ENCODE measurements at regions not wholly inside any gene's neighbourhood (a gene's known extent, or its start where the extent isn't known, plus 50 kb on each side); places are given as distances from the start of the nearest gene placed in this dataset.
A peak's percentile ranks its signal among the peaks of the same experiment; 100 is the strongest.

- intact Hi-C loops (cut with DNase I; ENCODE audit: low total_unique reads), result no loop called here
- TF ChIP-seq POLR2A (IDR thresholded peaks at IDR 0.05) (no peak), CTCF (IDR thresholded peaks at IDR 0.05) (no peak)
- no peaks in the 10 kb centered on the region for H3K9me3 ChIP-seq
- peaks cover 0 to 13% of the 10 kb centered on the region in 2 donors for H3K4me1 ChIP-seq
- no peaks in the 10 kb centered on the region for H3K27me3 ChIP-seq
- H3K4me3 ChIP-seq, result no peak overlapping the region
- H3K27ac ChIP-seq, result no peak overlapping the region
- no peak for DNase-seq
- no peaks in the 10 kb centered on the region for H3K36me3 ChIP-seq
Measured at GRCh38 chr20:62540504-62540903, 64.7 kb upstream of the GATA5 start.

DNA sequence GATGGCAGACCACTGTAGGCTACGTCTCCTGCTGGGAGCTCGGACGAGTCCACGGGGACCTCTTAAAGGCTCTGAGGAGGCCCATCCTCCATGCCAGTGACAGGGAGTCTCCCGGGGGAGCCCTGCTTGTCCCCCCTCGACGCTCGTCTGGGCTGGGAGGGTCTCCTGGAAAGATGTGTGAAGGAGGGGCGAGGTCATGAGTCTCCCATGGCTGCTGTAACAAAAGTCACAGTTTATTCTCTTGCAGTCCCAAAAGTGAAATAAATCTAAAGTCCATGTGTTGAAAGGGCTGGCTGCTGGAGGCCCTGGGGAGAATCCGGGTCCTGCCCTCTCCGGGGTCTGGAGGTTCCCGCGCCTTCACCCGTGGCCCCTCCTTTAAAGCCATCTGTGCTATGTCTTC is 67.1 kb upstream of the GATA5 start:
- no peak for DNase-seq
- TF ChIP-seq CTCF (IDR thresholded peaks at IDR 0.05), result no peak
- TF ChIP-seq POLR2A (IDR thresholded peaks at IDR 0.05), result no peak
- Histone ChIP-seq H3K9me3 (no peaks in the 10 kb centered on the region), H3K4me1 (peaks cover 0 to 13% of the 10 kb centered on the region in 2 donors), H3K27ac (no peak overlapping the region), H3K27me3 (no peaks in the 10 kb centered on the region), H3K4me3 (no peak overlapping the region), H3K36me3 (no peaks in the 10 kb centered on the region)
- intact Hi-C loops (cut with DNase I; ENCODE audit: low total_unique reads), result no loop called here

DNA sequence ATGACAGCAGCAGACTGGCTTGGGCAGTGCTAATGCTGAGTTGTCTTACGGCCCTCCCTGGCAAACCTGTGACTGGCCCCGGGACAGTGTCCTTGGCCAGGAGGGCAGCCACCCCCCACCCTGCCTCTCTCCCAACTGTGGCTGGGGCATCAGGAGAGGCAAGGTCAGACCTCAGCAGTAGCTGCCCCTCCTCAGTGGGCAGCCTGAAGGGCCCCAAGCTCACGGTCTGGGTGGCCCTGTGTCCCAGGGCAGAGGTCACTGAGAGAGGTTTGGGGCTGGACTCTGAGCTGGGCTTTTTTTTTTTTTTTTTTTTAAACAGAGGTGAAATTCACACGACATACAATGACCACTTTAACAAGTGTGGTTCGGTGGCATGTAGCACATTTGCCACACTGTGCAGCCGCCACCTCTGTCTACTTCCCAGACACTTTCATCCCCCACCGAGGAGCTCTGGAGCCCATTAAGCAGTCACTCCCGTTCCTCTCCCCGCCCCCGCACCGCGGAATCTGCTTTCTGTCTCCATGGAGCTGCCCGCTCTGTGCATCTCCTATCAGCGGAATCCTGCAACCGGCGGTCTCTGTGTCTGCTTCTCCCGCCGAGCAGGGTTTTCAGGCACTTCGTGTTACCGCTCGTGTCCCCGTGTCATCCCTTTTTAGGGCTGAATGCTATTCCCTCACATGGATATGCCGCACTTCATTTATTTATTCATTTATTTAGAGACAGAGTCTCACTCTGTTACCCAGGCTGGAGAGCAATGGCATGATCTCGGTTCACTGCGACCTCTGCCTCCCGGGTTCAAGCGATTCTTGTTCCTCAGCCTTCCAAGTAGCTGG is 67.9 kb upstream of the GATA5 start:
- no peak overlapping the region for H3K27ac ChIP-seq
- intact Hi-C loops (cut with DNase I; ENCODE audit: low total_unique reads), result no loop called here
- TF ChIP-seq CTCF (IDR thresholded peaks at IDR 0.05), result no peak
- no peak for TF ChIP-seq POLR2A (IDR thresholded peaks at IDR 0.05)
- no peaks in the 10 kb centered on the region for H3K9me3 ChIP-seq
- H3K4me1 ChIP-seq, result peaks cover 0 to 13% of the 10 kb centered on the region in 2 donors
- no peaks in the 10 kb centered on the region for H3K27me3 ChIP-seq
- no peaks in the 10 kb centered on the region for H3K36me3 ChIP-seq
- peak; percentile 33 to 38 for DNase-seq
- H3K4me3 ChIP-seq, result no peak overlapping the region

DNA sequence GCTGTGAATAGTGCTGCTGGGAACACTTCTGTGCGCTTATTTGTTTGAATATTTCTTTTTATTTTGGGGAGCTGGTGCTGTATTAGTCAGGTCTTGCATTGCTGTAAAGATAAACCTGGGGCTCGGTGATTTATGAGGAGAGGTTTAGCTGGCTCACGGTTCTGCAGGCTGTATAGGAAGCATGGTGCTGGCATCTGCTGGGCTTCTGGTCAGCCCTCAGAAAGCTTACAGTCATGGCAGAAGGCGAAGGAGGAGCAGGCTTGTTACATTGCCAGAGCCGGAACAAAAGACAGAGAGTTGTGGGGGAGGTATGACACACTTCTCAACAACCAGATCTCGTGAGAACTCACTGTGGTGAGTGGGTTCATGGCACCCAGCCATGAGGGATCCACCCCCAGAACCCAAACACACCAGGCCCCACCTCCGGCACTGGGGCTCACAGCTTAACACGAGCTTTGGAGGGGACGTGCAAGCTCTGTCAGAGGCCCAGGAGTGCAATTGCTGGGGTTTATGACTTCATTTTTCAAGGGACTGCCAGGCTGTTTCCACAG is 68.8 kb upstream of the GATA5 start:
- Histone ChIP-seq H3K9me3 (no peaks in the 10 kb centered on the region), H3K36me3 (no peaks in the 10 kb centered on the region), H3K27me3 (no peaks in the 10 kb centered on the region), H3K4me1 (peaks cover 0 to 4% of the 10 kb centered on the region in 2 donors), H3K27ac (no peak overlapping the region), H3K4me3 (no peak overlapping the region)
- no peak for TF ChIP-seq POLR2A (IDR thresholded peaks at IDR 0.05)
- no peak for TF ChIP-seq CTCF (IDR thresholded peaks at IDR 0.05)
- DNase-seq, result no peak
- intact Hi-C loops (cut with DNase I; ENCODE audit: low total_unique reads), result no loop called here

DNA sequence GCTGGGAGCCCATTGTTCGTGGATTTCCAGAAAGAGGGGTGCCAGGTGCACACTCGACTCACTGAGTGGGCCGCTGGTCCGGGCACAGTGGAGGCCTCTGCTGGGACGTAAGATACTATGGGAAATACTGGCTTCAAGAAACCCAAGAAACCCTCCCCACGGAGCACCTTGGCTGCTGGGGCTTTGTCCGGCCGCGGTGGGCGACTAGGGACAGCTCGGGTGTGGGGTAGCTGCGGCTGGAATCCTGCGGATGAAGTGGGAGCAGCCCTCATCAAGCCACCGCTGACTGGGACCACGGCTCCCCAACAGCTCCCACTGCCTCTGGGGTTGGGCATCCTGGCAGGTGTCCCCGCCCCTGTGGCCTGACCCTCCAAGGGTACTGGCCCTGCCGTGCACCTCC is 69.5 kb upstream of the GATA5 start:
- DNase-seq, result no peak
- TF ChIP-seq POLR2A (IDR thresholded peaks at IDR 0.05) (no peak), CTCF (IDR thresholded peaks at IDR 0.05) (no peak)
- H3K36me3 ChIP-seq, result no peaks in the 10 kb centered on the region
- no peak overlapping the region for H3K27ac ChIP-seq
- no peaks in the 10 kb centered on the region for H3K4me1 ChIP-seq
- no peaks in the 10 kb centered on the region for H3K9me3 ChIP-seq
- intact Hi-C loops (cut with DNase I; ENCODE audit: low total_unique reads), result no loop called here
- H3K4me3 ChIP-seq, result no peak overlapping the region
- no peaks in the 10 kb centered on the region for H3K27me3 ChIP-seq

Data from uterus (tissue), 3 donors.